Vagina (tissue), 2 donors: ENCODE measurements at regions not wholly inside any gene's neighbourhood (a gene's known extent, or its start where the extent isn't known, plus 50 kb on each side); places are given as distances from the start of the nearest gene placed in this dataset.

Experiments
- DNase-seq, 2 donors: peaks; one replicate each; pipeline ENCODE4 v3.0.0-alpha.2; 2017; ENCODE audit errors: extremely low spot score in 2 of 2
- H3K27ac ChIP-seq: fragments of 200-600 bp; sonication (generic); one replicate; pipeline ENCODE4 v1.5.1; 2019
- H3K27me3 ChIP-seq: fragments of 200-600 bp; sonication (generic); one replicate; pipeline ENCODE4 v1.5.1; 2019
- H3K36me3 ChIP-seq, 2 donors: fragments of 200-600 bp; sonication (generic); one replicate each; pipeline ENCODE4 v1.5.1; 2017 to 2019
- H3K4me1 ChIP-seq: fragments of 200-600 bp; sonication (generic); one replicate; pipeline ENCODE4 v1.5.1; 2019
- H3K4me3 ChIP-seq, 2 donors: fragments of 200-600 bp; sonication (generic); 1 replicate in 1 of 2; 2 replicates in 1 of 2; pipeline ENCODE4 v1.5.1; 2016 to 2019
- H3K9me3 ChIP-seq: fragments of 200-600 bp; sonication (generic); one replicate; pipeline ENCODE4 v1.5.1; 2019
- CTCF ChIP-seq, 3 experiments: fragments of 450-650 bp in 2 of 3; fragments of 200-600 bp in 1 of 3; sonication (generic) in 1 of 3; IDR thresholded peaks; one replicate each; pipeline ENCODE4 v1.5.1; 2017 to 2019; ENCODE audit warnings: antibody characterized with exemption in 3 of 3, mild to moderate bottlenecking in 2 of 3, moderate library complexity in 2 of 3
- POLR2A ChIP-seq, 2 donors: fragments of 450-650 bp; IDR thresholded peaks; one replicate each; pipeline ENCODE4 v1.6.1; 2017; ENCODE audit warnings: antibody characterized with exemption in 2 of 2, mild to moderate bottlenecking in 2 of 2, moderate library complexity in 2 of 2
- POLR2AphosphoS5 ChIP-seq, 2 donors: sonication (generic); formaldehyde crosslinking; IDR thresholded peaks; one replicate each; pipeline ENCODE4 v1.9.0; 2017; ENCODE audit warnings: antibody characterized with exemption in 2 of 2, mild to moderate bottlenecking in 2 of 2, low read depth in 1 of 2; ENCODE audit not compliant: insufficient read depth in 1 of 2
- intact Hi-C: fragments of 100-400 bp; cut with DNase I; formaldehyde crosslinking; loops from one replicate; pipeline ENCODE4 v1.15.1; 2023

GRCh38 chr12:38056701-38057689 lies 259.6 kb upstream of the ALG10B start:
- H3K9me3 ChIP-seq, result no peaks in the 10 kb centered on the region
- no peaks in the 10 kb centered on the region for H3K36me3 ChIP-seq
- no peaks in the 10 kb centered on the region for H3K27me3 ChIP-seq
- TF ChIP-seq CTCF (IDR thresholded peaks at IDR 0.05) (no peak), POLR2A (IDR thresholded peaks at IDR 0.05) (no peak), POLR2AphosphoS5 (IDR thresholded peaks at IDR 0.05; ENCODE audit: insufficient read depth in 1 of 2, low read depth in 1 of 2) (no peak)
- no peaks in the 10 kb centered on the region for H3K4me1 ChIP-seq
- no peak for DNase-seq
- H3K27ac ChIP-seq, result no peak overlapping the region
- intact Hi-C loops, result no loop called here
- no peak overlapping the region for H3K4me3 ChIP-seq

- H3K4me1 ChIP-seq, result no peaks in the 10 kb centered on the region
- no peak for TF ChIP-seq CTCF (IDR thresholded peaks at IDR 0.05)
- TF ChIP-seq POLR2AphosphoS5 (IDR thresholded peaks at IDR 0.05; ENCODE audit: insufficient read depth in 1 of 2, low read depth in 1 of 2), result no peak
- no peak for TF ChIP-seq POLR2A (IDR thresholded peaks at IDR 0.05)
- no peak overlapping the region for H3K4me3 ChIP-seq
- no peak for DNase-seq
- no peak overlapping the region for H3K27ac ChIP-seq
- no peaks in the 10 kb centered on the region for H3K36me3 ChIP-seq
- no peaks in the 10 kb centered on the region for H3K27me3 ChIP-seq
- no peaks in the 10 kb centered on the region for H3K9me3 ChIP-seq
- intact Hi-C loops, result no loop called here
These were observed 216.9 kb upstream of the ALG10B start for GRCh38 chr12:38099686-38100085.

- TF ChIP-seq CTCF (IDR thresholded peaks at IDR 0.05) (no peak), POLR2AphosphoS5 (IDR thresholded peaks at IDR 0.05; ENCODE audit: insufficient read depth in 1 of 2, low read depth in 1 of 2) (no peak), POLR2A (IDR thresholded peaks at IDR 0.05) (no peak)
- intact Hi-C loops, result no loop called here
- H3K27ac ChIP-seq, result no peak overlapping the region
These were observed 214.8 kb upstream of the ALG10B start for GRCh38 chr12:38101753-38102152.

GRCh38 chr12:38102197-38102596 lies 214.4 kb upstream of the ALG10B start:
- no peaks in the 10 kb centered on the region for H3K36me3 ChIP-seq
- no peak for TF ChIP-seq POLR2AphosphoS5 (IDR thresholded peaks at IDR 0.05; ENCODE audit: insufficient read depth in 1 of 2, low read depth in 1 of 2)
- no peak for TF ChIP-seq POLR2A (IDR thresholded peaks at IDR 0.05)
- no peak for TF ChIP-seq CTCF (IDR thresholded peaks at IDR 0.05)
- H3K4me3 ChIP-seq, result no peak overlapping the region
- no peaks in the 10 kb centered on the region for H3K27me3 ChIP-seq
- H3K27ac ChIP-seq, result no peak overlapping the region
- intact Hi-C loops, result no loop called here
- H3K9me3 ChIP-seq, result no peaks in the 10 kb centered on the region
- no peaks in the 10 kb centered on the region for H3K4me1 ChIP-seq
- no peak for DNase-seq

More at GRCh38 chr12:38101753-38102152, 214.8 kb upstream of the ALG10B start:
- no peak for DNase-seq
- Histone ChIP-seq H3K36me3 (no peaks in the 10 kb centered on the region), H3K4me3 (no peak overlapping the region), H3K27me3 (no peaks in the 10 kb centered on the region), H3K4me1 (no peaks in the 10 kb centered on the region), H3K9me3 (no peaks in the 10 kb centered on the region)
